Panc1 (cell line): ENCODE measurements at regions not wholly inside any gene's neighbourhood (a gene's known extent, or its start where the extent isn't known, plus 50 kb on each side); places are given as distances from the start of the nearest gene placed in this dataset.

Experiments used
- ATAC-seq: fragments of 200-7000 bp; cut with Tn5 transposase; 2 replicates; pipeline ENCODE4 v1.9.1; 2020; ENCODE audit warnings: mild to moderate bottlenecking, moderate library complexity
- BruUV-seq: library from RNA; stranded (reverse); fragments of 400-500 nt; replicated peaks from 2 replicates; lab custom pipeline; 2021; lab: Mats Ljungman, UMichigan
- CTCF ChIA-PET: fragments of 300-600 bp; sonication (Branson Sonifier 250); formaldehyde crosslinking; loops from one replicate; lab custom pipeline; 2022; ENCODE audit warnings: antibody characterized with exemption; lab: Charles Lee
- POLR2A ChIA-PET: fragments of 300-600 bp; sonication (Branson Sonifier 250); formaldehyde crosslinking; loops from one replicate; lab custom pipeline; 2022; ENCODE audit warnings: antibody characterized with exemption; lab: Charles Lee
- DNase-seq: peaks from one replicate; pipeline ENCODE4 v3.0.0-alpha.2; 2010; ENCODE audit warnings: low read depth, low spot score
- H3K27ac ChIP-seq: 2 replicates; pipeline ENCODE4 v1.5.1; 2011; ENCODE audit warnings: mild to moderate bottlenecking, low read length, inconsistent platforms
- H3K27me3 ChIP-seq: fragments of 200-500 bp; sonication (Bioruptor generic); 2 replicates; pipeline ENCODE4 v1.6.0; 2014; ENCODE audit warnings: low read length, inconsistent platforms; ENCODE audit not compliant: control insufficient read depth, insufficient read depth
- H3K36me3 ChIP-seq: fragments of 200-500 bp; sonication (Bioruptor generic); 2 replicates; pipeline ENCODE4 v1.5.1; 2014; ENCODE audit warnings: inconsistent platforms, mild to moderate bottlenecking, low read length, moderate library complexity; ENCODE audit not compliant: control insufficient read depth, insufficient read depth
- H3K4me1 ChIP-seq: 2 replicates; pipeline ENCODE4 v1.5.1; 2011; ENCODE audit warnings: inconsistent platforms, mild to moderate bottlenecking, low read length, moderate library complexity; ENCODE audit not compliant: control insufficient read depth, insufficient read depth
- H3K4me3 ChIP-seq, 2 experiments: 2 replicates each; pipeline ENCODE4 v1.5.1; 2011 to 2012; ENCODE audit warnings: low read depth in 2 of 2, low read length in 2 of 2, mild to moderate bottlenecking in 2 of 2, inconsistent platforms in 1 of 2, moderate library complexity in 1 of 2
- H3K9me3 ChIP-seq: fragments of 200-500 bp; sonication (Bioruptor generic); 2 replicates; pipeline ENCODE4 v1.5.1; 2014; ENCODE audit warnings: low read depth, mild to moderate bottlenecking, inconsistent platforms, low read length, moderate library complexity; ENCODE audit not compliant: control insufficient read depth, insufficient read depth
- CTCF ChIP-seq: fragments of 450-650 bp; IDR thresholded peaks from 2 replicates; pipeline ENCODE4 v1.5.1; 2017; ENCODE audit warnings: mild to moderate bottlenecking
- POLR2AphosphoS5 ChIP-seq: IDR thresholded peaks from 2 replicates; pipeline ENCODE4 v1.6.1; 2012; ENCODE audit warnings: mild to moderate bottlenecking, low read depth, low read length, moderate library complexity
- REST ChIP-seq, 2 experiments: IDR thresholded peaks; 2 replicates each; pipeline ENCODE4 v1.6.1; 2011 to 2012; ENCODE audit warnings: low read depth in 2 of 2, control low read depth in 1 of 2, low read length in 1 of 2, mild to moderate bottlenecking in 1 of 2, moderate library complexity in 1 of 2; ENCODE audit not compliant: insufficient read depth in 1 of 2
- SIN3A ChIP-seq: IDR thresholded peaks from 2 replicates; pipeline ENCODE4 v1.6.1; 2012; ENCODE audit warnings: low read depth, mild to moderate bottlenecking, low read length, moderate library complexity, borderline replicate concordance; ENCODE audit not compliant: insufficient read depth
- TCF7L2 ChIP-seq: IDR thresholded peaks from 2 replicates; pipeline ENCODE4 v1.6.1; 2011; ENCODE audit warnings: mild to moderate bottlenecking, low read depth, low read length, inconsistent platforms
- in situ Hi-C: cut with HindIII; loops from 2 replicates; pipeline ENCODE4 v1.10.0; 2016; ENCODE audit warnings: low sequenced_read_pairs, low pct_unique_long_range_greater_than_20kb
- intact Hi-C: fragments of 100-400 bp; cut with micrococcal nuclease; formaldehyde crosslinking; loops from one replicate; pipeline ENCODE4 v1.10.0; 2022; ENCODE audit not compliant: unreplicated experiment

GRCh38 chr4:161314371-161314770 lies 849.4 kb downstream of the FSTL5 start:
- CTCF ChIA-PET: no interaction called here
- Histone ChIP-seq H3K36me3 (no peaks in the 10 kb centered on the region), H3K4me3 (no peak overlapping the region), H3K9me3 (no peaks in the 10 kb centered on the region), H3K4me1 (no peaks in the 10 kb centered on the region), H3K27me3 (no peaks in the 10 kb centered on the region), H3K27ac (no peak overlapping the region)
- intact Hi-C loops (no loop called here), in situ Hi-C loops (no loop called here)
- BruUV-seq: no TSS peak
- ATAC-seq: no peak
- TF ChIP-seq TCF7L2 (no peak), SIN3A (no peak), POLR2AphosphoS5 (no peak), CTCF (no peak), REST (IDR thresholded peaks at IDR 0.05; ENCODE audit: insufficient read depth in 1 of 2, low read depth in 2 of 2, low read length in 1 of 2) (no peak)
- POLR2A ChIA-PET: no interaction called here
- no peak for DNase-seq

- Histone ChIP-seq H3K27ac (no peak overlapping the region), H3K27me3 (no peaks in the 10 kb centered on the region), H3K4me3 (no peak overlapping the region), H3K4me1 (no peaks in the 10 kb centered on the region), H3K9me3 (no peaks in the 10 kb centered on the region), H3K36me3 (no peaks in the 10 kb centered on the region)
- in situ Hi-C loops (no loop called here), intact Hi-C loops (no loop called here)
- no peak for ATAC-seq
- TF ChIP-seq REST (IDR thresholded peaks at IDR 0.05; ENCODE audit: insufficient read depth in 1 of 2, low read depth in 2 of 2, low read length in 1 of 2) (no peak), CTCF (no peak), POLR2AphosphoS5 (no peak), SIN3A (no peak), TCF7L2 (no peak)
- ChIA-PET POLR2A (no interaction called here), CTCF (no interaction called here)
- no TSS peak for BruUV-seq
- DNase-seq: no peak
Observed at GRCh38 chr4:161303551-161303950, 860.2 kb downstream of the FSTL5 start.
